GM23338 (cell line): ENCODE measurements at regions not wholly inside any gene's neighbourhood (a gene's known extent, or its start where the extent isn't known, plus 50 kb on each side); places are given as distances from the start of the nearest gene placed in this dataset.

ENCODE experiments used
- ATAC-seq: fragments of 200-7000 bp; cut with Tn5 transposase; 3 replicates; pipeline ENCODE4 v1.9.1; 2020
- DNase-seq: peaks from one replicate; pipeline ENCODE4 v3.0.0-alpha.2; 2015; ENCODE audit warnings: low spot score
- H2AFZ ChIP-seq: fragments of 200-600 bp; sonication (generic); 2 replicates; pipeline ENCODE4 v1.8.0; 2016; ENCODE audit warnings: antibody characterized with exemption, mild to moderate bottlenecking, moderate library complexity
- H3F3A ChIP-seq: fragments of 200-600 bp; sonication (generic); replicated peaks from 2 replicates; pipeline ENCODE4 v1.8.0; 2017; ENCODE audit warnings: antibody characterized with exemption, mixed run types, low read depth
- H3K27ac ChIP-seq: fragments of 200-600 bp; sonication (generic); 2 replicates; pipeline ENCODE4 v1.6.1; 2016; ENCODE audit warnings: low read depth
- H3K27me3 ChIP-seq: fragments of 200-600 bp; sonication (generic); 2 replicates; pipeline ENCODE4 v1.8.0; 2016; ENCODE audit warnings: mild to moderate bottlenecking, mixed run types, moderate library complexity; ENCODE audit not compliant: insufficient read depth
- H3K36me3 ChIP-seq: fragments of 200-600 bp; sonication (generic); 2 replicates; pipeline ENCODE4 v1.8.0; 2016; ENCODE audit warnings: mild to moderate bottlenecking; ENCODE audit not compliant: insufficient read depth
- H3K4me1 ChIP-seq: fragments of 200-600 bp; sonication (generic); 2 replicates; pipeline ENCODE4 v1.8.0; 2016; ENCODE audit warnings: mild to moderate bottlenecking, moderate library complexity; ENCODE audit not compliant: insufficient read depth
- H3K4me2 ChIP-seq: fragments of 200-600 bp; sonication (generic); 2 replicates; pipeline ENCODE4 v1.7.1; 2017; ENCODE audit warnings: mixed run types
- H3K4me3 ChIP-seq: fragments of 200-600 bp; sonication (generic); 2 replicates; pipeline ENCODE4 v1.6.1; 2016; ENCODE audit warnings: mixed run types
- H3K79me2 ChIP-seq: fragments of 200-600 bp; sonication (generic); replicated peaks from 2 replicates; pipeline ENCODE4 v1.8.0; 2017; ENCODE audit warnings: mild to moderate bottlenecking; ENCODE audit not compliant: insufficient read depth
- H3K9me2 ChIP-seq: fragments of 200-600 bp; sonication (generic); 2 replicates; pipeline ENCODE4 v1.8.0; 2017; ENCODE audit not compliant: insufficient read depth
- H4K20me1 ChIP-seq: fragments of 200-600 bp; sonication (generic); replicated peaks from 2 replicates; pipeline ENCODE4 v1.8.0; 2017; ENCODE audit warnings: mild to moderate bottlenecking; ENCODE audit not compliant: insufficient read depth
- H3K27ac Mint-ChIP-seq: 2 replicates; pipeline ENCODE4 v1.8.0; 2020; ENCODE audit warnings: inconsistent platforms, mild to moderate bottlenecking, moderate library complexity, mixed read lengths
- H3K27me3 Mint-ChIP-seq: 3 replicates; pipeline ENCODE4 v1.8.0; 2022; ENCODE audit warnings: low read depth, mild to moderate bottlenecking, moderate library complexity, mixed read lengths, inconsistent platforms; ENCODE audit not compliant: insufficient read depth, poor library complexity
- H3K36me3 Mint-ChIP-seq: 3 replicates; pipeline ENCODE4 v1.8.0; 2021; ENCODE audit warnings: low read depth, mild to moderate bottlenecking, inconsistent platforms, moderate library complexity, mixed read lengths
- H3K4me1 Mint-ChIP-seq: 3 replicates; pipeline ENCODE4 v1.8.0; 2020; ENCODE audit warnings: mild to moderate bottlenecking, inconsistent platforms, mixed read lengths
- H3K4me3 Mint-ChIP-seq: 3 replicates; pipeline ENCODE4 v1.8.0; 2021; ENCODE audit warnings: moderate library complexity, mild to moderate bottlenecking, inconsistent platforms, mixed read lengths
- H3K9me3 Mint-ChIP-seq: 3 replicates; pipeline ENCODE4 v1.8.0; 2020; ENCODE audit warnings: moderate library complexity, mild to moderate bottlenecking, inconsistent platforms, mixed read lengths
- CREB1 ChIP-seq: fragments of 250-450 bp; sonication (Bioruptor Pico); IDR thresholded peaks from 2 replicates; pipeline ENCODE4 v1.5.0; 2020; ENCODE audit warnings: low read depth, mild to moderate bottlenecking, moderate library complexity
- EZH2phosphoT487 ChIP-seq: fragments of 200-600 bp; sonication (generic); IDR thresholded peaks from one replicate; pipeline ENCODE4 v1.8.1; 2018; ENCODE audit warnings: antibody characterized with exemption; ENCODE audit not compliant: unreplicated experiment
- POLR2AphosphoS5 ChIP-seq: IDR thresholded peaks from 2 replicates; pipeline ENCODE4 v1.6.1; 2016; ENCODE audit warnings: antibody characterized with exemption, low read depth
- ZNF114 ChIP-seq: fragments of 250-450 bp; sonication (Bioruptor Pico); IDR thresholded peaks from 2 replicates; pipeline ENCODE4 v1.5.0; 2020; ENCODE audit warnings: mild to moderate bottlenecking, moderate library complexity
- ZNF331 ChIP-seq: fragments of 250-450 bp; sonication (Bioruptor Pico); IDR thresholded peaks from 2 replicates; pipeline ENCODE4 v1.5.0; 2020; ENCODE audit warnings: low read depth, mild to moderate bottlenecking, moderate library complexity
- TF ChIP-seq, protein P1 (sequence below), 2 experiments: fragments of 200-600 bp in 1 of 2; sonication (generic) in 1 of 2; conservative IDR thresholded peaks; 2 replicates each; pipeline versions ENCODE4 v1.5.1 to v1.6.1; 2016 to 2017; ENCODE audit warnings: antibody characterized with exemption in 2 of 2, low read depth in 2 of 2, mild to moderate bottlenecking in 2 of 2, moderate library complexity in 1 of 2
- TF ChIP-seq, protein P2 (sequence below): IDR thresholded peaks from one replicate; pipeline ENCODE4 v1.6.1; 2018; ENCODE audit warnings: antibody characterized with exemption; ENCODE audit not compliant: unreplicated experiment
- TF ChIP-seq, protein P3 (sequence below): IDR thresholded peaks from 2 replicates; pipeline ENCODE4 v1.6.1; 2016; ENCODE audit warnings: antibody characterized with exemption

DNA sequence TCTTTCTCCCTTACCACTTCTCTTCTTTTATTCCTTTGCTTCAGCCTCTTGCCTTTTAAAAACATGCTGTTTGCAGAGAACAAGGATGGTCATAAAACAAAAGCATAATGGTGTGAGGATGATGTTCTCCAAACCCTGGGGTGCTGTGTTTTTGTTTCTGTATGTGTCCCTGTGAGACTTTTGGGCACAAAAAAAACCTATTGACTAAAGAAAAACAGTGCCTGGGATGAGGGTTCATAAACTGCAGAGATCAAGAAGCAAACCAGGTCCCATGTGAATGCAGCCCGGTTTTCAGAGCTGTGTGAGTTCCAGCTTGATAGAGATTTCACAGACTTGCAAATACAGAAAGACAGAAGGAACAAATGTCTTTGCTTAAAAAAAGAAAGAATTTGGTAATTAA lies 148.6 kb upstream of the CPSF6 start (continued):
- TF ChIP-seq, protein P1, sequence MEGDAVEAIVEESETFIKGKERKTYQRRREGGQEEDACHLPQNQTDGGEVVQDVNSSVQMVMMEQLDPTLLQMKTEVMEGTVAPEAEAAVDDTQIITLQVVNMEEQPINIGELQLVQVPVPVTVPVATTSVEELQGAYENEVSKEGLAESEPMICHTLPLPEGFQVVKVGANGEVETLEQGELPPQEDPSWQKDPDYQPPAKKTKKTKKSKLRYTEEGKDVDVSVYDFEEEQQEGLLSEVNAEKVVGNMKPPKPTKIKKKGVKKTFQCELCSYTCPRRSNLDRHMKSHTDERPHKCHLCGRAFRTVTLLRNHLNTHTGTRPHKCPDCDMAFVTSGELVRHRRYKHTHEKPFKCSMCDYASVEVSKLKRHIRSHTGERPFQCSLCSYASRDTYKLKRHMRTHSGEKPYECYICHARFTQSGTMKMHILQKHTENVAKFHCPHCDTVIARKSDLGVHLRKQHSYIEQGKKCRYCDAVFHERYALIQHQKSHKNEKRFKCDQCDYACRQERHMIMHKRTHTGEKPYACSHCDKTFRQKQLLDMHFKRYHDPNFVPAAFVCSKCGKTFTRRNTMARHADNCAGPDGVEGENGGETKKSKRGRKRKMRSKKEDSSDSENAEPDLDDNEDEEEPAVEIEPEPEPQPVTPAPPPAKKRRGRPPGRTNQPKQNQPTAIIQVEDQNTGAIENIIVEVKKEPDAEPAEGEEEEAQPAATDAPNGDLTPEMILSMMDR (conservative IDR thresholded peaks at IDR 0.05; ENCODE audit: low read depth in 2 of 2) = no peak
- TF ChIP-seq POLR2AphosphoS5 (no peak), ZNF114 (CRISPR knock-in tag) (no peak), ZNF331 (CRISPR knock-in tag) (no peak)
- TF ChIP-seq, protein P2, sequence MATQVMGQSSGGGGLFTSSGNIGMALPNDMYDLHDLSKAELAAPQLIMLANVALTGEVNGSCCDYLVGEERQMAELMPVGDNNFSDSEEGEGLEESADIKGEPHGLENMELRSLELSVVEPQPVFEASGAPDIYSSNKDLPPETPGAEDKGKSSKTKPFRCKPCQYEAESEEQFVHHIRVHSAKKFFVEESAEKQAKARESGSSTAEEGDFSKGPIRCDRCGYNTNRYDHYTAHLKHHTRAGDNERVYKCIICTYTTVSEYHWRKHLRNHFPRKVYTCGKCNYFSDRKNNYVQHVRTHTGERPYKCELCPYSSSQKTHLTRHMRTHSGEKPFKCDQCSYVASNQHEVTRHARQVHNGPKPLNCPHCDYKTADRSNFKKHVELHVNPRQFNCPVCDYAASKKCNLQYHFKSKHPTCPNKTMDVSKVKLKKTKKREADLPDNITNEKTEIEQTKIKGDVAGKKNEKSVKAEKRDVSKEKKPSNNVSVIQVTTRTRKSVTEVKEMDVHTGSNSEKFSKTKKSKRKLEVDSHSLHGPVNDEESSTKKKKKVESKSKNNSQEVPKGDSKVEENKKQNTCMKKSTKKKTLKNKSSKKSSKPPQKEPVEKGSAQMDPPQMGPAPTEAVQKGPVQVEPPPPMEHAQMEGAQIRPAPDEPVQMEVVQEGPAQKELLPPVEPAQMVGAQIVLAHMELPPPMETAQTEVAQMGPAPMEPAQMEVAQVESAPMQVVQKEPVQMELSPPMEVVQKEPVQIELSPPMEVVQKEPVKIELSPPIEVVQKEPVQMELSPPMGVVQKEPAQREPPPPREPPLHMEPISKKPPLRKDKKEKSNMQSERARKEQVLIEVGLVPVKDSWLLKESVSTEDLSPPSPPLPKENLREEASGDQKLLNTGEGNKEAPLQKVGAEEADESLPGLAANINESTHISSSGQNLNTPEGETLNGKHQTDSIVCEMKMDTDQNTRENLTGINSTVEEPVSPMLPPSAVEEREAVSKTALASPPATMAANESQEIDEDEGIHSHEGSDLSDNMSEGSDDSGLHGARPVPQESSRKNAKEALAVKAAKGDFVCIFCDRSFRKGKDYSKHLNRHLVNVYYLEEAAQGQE = no peak

DNA sequence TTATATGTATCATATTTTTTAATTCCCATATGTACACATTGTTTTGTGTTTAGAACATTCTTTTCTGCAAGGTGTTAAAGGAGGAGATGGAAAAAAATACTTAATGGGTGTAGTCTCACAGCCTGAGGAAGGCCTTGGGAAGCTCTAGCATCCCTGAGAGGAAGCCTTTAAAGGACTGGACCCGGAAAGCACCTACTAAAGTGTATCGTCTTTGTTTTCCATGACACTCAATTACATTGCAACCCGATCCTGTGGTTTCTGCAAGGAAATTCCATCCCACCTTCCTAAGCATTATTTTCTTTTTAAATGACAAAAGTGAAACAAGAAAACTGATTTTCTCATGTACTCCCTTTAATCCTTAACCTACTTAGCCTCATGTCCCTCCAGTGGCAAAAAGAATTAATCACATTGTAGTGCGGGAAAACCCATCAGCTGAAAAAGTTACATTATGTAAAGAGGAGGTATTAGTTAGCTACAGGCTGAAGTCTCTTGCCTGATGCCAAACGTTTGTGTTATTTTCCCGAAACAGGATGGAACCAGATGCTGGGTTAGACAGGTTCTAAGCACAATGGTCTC lies 147.8 kb upstream of the CPSF6 start:
- peak overlapping the region; percentile 46; the same call in 1 of the 2 replicates for H3K27ac ChIP-seq
- DNase-seq (peak; percentile 63), ATAC-seq (peak; percentile 88)
- no peaks in the 10 kb centered on the region for H3K27me3 ChIP-seq
- Mint-ChIP-seq H3K9me3 (no peaks in the 10 kb centered on the region), H3K4me1 (peaks cover 19% of the 10 kb centered on the region), H3K4me3 (no peak overlapping the region), H3K36me3 (no peaks in the 10 kb centered on the region), H3K27ac (no peak overlapping the region), H3K27me3 (no peaks in the 10 kb centered on the region)
- peaks cover 10% of the 10 kb centered on the region for H3K4me1 ChIP-seq
- TF ChIP-seq, protein P3, sequence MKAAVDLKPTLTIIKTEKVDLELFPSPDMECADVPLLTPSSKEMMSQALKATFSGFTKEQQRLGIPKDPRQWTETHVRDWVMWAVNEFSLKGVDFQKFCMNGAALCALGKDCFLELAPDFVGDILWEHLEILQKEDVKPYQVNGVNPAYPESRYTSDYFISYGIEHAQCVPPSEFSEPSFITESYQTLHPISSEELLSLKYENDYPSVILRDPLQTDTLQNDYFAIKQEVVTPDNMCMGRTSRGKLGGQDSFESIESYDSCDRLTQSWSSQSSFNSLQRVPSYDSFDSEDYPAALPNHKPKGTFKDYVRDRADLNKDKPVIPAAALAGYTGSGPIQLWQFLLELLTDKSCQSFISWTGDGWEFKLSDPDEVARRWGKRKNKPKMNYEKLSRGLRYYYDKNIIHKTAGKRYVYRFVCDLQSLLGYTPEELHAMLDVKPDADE = no peak
- TF ChIP-seq EZH2phosphoT487 (no peak), ZNF331 (CRISPR knock-in tag) (no peak), CREB1 (CRISPR knock-in tag) (no peak)
- TF ChIP-seq, protein P1 (conservative IDR thresholded peaks at IDR 0.05; ENCODE audit: low read depth in 2 of 2) = 0 out of 4 replicates have a peak, but pooled peaks of 1 of the 2 experiments have one; percentile 17
- TF ChIP-seq, protein P2 = no peak
- no peaks in the 10 kb centered on the region for H4K20me1 ChIP-seq
- peak overlapping the region; percentile 0 for H3K4me2 ChIP-seq
- H3K79me2 ChIP-seq = no peaks in the 10 kb centered on the region
- H3K4me3 ChIP-seq = no peak overlapping the region
- no peaks in the 10 kb centered on the region for H3F3A ChIP-seq
- no peak overlapping the region for H2AFZ ChIP-seq
- H3K36me3 ChIP-seq = no peaks in the 10 kb centered on the region
- 0 out of 2 replicates have a peak, but pooled peaks cover 5% of the 10 kb centered on the region for H3K9me2 ChIP-seq
